Tibial nerve (tissue), 4 donors: ENCODE measurements at regions not wholly inside any gene's neighbourhood (a gene's known extent, or its start where the extent isn't known, plus 50 kb on each side); places are given as distances from the start of the nearest gene placed in this dataset.

ENCODE experiments used
- DNase-seq, 2 donors: peaks; one replicate each; pipeline ENCODE4 v3.0.0-alpha.2; 2019; ENCODE audit warnings: low spot score in 2 of 2
- H3K27ac ChIP-seq, 4 donors: fragments of 200-600 bp; sonication (generic) in 3 of 4; one replicate each; pipeline ENCODE4 v1.5.1; 2017 to 2019; ENCODE audit warnings: mild to moderate bottlenecking in 1 of 4
- H3K27me3 ChIP-seq, 2 donors: fragments of 200-600 bp; sonication (generic) in 1 of 2; one replicate each; pipeline versions ENCODE4 v1.5.1 to v1.6.0; 2017 to 2019
- H3K36me3 ChIP-seq, 3 donors: fragments of 200-600 bp; sonication (generic); one replicate each; pipeline ENCODE4 v1.5.1; 2018 to 2019
- H3K4me1 ChIP-seq, 4 donors: fragments of 200-600 bp; sonication (generic) in 3 of 4; one replicate each; pipeline ENCODE4 v1.5.1; 2017 to 2019
- H3K4me3 ChIP-seq, 4 donors: fragments of 200-600 bp; sonication (generic) in 3 of 4; one replicate each; pipeline ENCODE4 v1.5.1; 2017 to 2019; ENCODE audit warnings: mild to moderate bottlenecking in 1 of 4, moderate library complexity in 1 of 4
- H3K9me3 ChIP-seq, 4 donors: fragments of 200-600 bp; sonication (generic) in 3 of 4; one replicate each; pipeline ENCODE4 v1.5.1; 2017 to 2019
- EP300 ChIP-seq, 2 donors: sonication (generic); formaldehyde crosslinking; IDR thresholded peaks; one replicate each; pipeline ENCODE4 v1.6.1; 2017; ENCODE audit warnings: antibody characterized with exemption in 2 of 2, mild to moderate bottlenecking in 1 of 2
- POLR2A ChIP-seq, 2 donors: fragments of 450-650 bp; IDR thresholded peaks; one replicate each; pipeline ENCODE4 v1.6.1; 2017; ENCODE audit warnings: antibody characterized with exemption in 2 of 2, mild to moderate bottlenecking in 2 of 2, moderate library complexity in 2 of 2
- WGBS, 2 donors: methylation state at CpG; one replicate each; pipeline ENCODE4 v1.1.5; 2018; 5-methylcytosine and 5-hydroxymethylcytosine counted together
- TF ChIP-seq, protein P1 (sequence below), 5 experiments: fragments of 200-600 bp in 3 of 5; fragments of 450-650 bp in 2 of 5; sonication (generic) in 3 of 5; IDR thresholded peaks; one replicate each; pipeline ENCODE4 v1.5.1; 2016 to 2019; ENCODE audit warnings: antibody characterized with exemption in 5 of 5, mild to moderate bottlenecking in 3 of 5, moderate library complexity in 2 of 5

DNA sequence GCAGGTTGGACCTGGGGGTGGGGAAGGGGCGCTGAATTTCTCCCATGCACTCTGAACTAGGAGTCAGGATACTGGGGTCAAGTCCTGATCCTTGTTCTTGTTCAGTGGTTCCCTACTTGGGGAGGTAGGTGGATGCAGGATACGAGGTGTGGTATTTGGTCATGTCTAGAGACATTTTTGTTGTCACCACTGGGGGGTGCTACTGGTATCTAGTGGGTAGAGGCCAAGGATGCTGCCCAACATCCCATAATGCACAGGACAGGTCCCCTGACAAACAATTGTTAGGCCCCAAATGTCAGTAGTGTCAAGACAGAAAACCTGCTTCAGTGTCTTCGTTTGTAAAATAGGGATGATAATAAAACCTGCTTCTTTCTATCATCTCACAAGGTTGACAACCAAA, 259.0 kb upstream of the FOXD3 start:
- H3K27ac ChIP-seq: no peak overlapping the region
- no peak overlapping the region for H3K4me3 ChIP-seq
- TF ChIP-seq POLR2A (IDR thresholded peaks at IDR 0.05): no peak
- TF ChIP-seq EP300 (IDR thresholded peaks at IDR 0.05): no peak
- TF ChIP-seq, protein P1, sequence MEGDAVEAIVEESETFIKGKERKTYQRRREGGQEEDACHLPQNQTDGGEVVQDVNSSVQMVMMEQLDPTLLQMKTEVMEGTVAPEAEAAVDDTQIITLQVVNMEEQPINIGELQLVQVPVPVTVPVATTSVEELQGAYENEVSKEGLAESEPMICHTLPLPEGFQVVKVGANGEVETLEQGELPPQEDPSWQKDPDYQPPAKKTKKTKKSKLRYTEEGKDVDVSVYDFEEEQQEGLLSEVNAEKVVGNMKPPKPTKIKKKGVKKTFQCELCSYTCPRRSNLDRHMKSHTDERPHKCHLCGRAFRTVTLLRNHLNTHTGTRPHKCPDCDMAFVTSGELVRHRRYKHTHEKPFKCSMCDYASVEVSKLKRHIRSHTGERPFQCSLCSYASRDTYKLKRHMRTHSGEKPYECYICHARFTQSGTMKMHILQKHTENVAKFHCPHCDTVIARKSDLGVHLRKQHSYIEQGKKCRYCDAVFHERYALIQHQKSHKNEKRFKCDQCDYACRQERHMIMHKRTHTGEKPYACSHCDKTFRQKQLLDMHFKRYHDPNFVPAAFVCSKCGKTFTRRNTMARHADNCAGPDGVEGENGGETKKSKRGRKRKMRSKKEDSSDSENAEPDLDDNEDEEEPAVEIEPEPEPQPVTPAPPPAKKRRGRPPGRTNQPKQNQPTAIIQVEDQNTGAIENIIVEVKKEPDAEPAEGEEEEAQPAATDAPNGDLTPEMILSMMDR (IDR thresholded peaks at IDR 0.05): no peak
- no peaks in the 10 kb centered on the region for H3K4me1 ChIP-seq
- no peaks in the 10 kb centered on the region for H3K27me3 ChIP-seq
- no peak for DNase-seq
- no peaks in the 10 kb centered on the region for H3K9me3 ChIP-seq
- H3K36me3 ChIP-seq: no peaks in the 10 kb centered on the region
- WGBS, 2 donors: 73 to 76% methylated on average over 3 of the region's 3 CpGs

DNA sequence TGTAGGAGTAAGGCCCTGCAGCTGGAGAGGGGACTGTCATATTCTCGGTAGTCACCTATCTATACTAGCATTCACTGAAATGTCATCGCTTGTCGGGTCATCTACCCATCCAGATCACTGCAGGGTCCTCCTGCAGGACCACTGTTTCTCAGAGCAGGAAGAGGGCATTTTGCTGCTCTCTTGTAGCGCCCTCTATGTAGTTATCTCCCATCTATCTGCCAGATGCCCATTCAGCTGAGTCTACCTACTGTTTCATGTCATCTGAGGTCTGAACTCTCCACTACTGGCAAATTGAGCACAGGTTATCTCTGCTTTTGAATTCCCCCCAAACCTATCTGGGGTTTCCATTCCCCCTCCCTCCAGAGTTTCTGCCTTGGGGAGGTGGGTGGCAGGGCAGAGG, 258.2 kb upstream of the FOXD3 start:
- no peak for TF ChIP-seq POLR2A (IDR thresholded peaks at IDR 0.05)
- no peak for TF ChIP-seq EP300 (IDR thresholded peaks at IDR 0.05)
- TF ChIP-seq, protein P1 (IDR thresholded peaks at IDR 0.05): no peak
- no peaks in the 10 kb centered on the region for H3K4me1 ChIP-seq
- WGBS, 2 donors: 88 to 91% methylated on average over 4 of the region's 4 CpGs
- no peaks in the 10 kb centered on the region for H3K9me3 ChIP-seq
- H3K36me3 ChIP-seq: no peaks in the 10 kb centered on the region
- H3K27me3 ChIP-seq: no peaks in the 10 kb centered on the region
- H3K4me3 ChIP-seq: no peak overlapping the region
- DNase-seq: no peak
- H3K27ac ChIP-seq: no peak overlapping the region

DNA sequence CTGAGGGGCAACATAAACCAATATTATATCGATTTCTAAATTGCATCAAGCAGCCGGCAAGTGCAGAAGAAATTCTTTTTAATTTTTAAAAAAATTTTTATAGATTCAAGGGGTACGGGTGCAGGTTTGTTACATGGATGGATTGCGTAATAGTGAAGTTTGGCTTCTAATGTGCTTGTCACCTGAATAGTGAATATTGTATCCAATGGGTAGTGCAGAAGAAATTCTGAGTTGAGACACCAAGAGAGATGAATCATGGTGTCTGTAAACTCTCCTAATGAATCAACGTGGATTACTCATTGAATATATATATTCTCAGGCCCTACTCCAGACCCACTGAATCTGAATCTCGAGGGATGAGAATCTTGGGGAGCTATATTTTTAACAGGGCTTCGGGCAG, 253.7 kb upstream of the FOXD3 start:
- TF ChIP-seq, protein P1 (IDR thresholded peaks at IDR 0.05): no peak
- TF ChIP-seq EP300 (IDR thresholded peaks at IDR 0.05) (no peak), POLR2A (IDR thresholded peaks at IDR 0.05) (no peak)
- no peak overlapping the region for H3K27ac ChIP-seq
- H3K36me3 ChIP-seq: no peaks in the 10 kb centered on the region
- H3K9me3 ChIP-seq: no peaks in the 10 kb centered on the region
- WGBS, 2 donors: 90 to 94% methylated on average over 7 of the region's 7 CpGs
- H3K4me1 ChIP-seq: peaks cover 0 to 5% (median 0%) of the 10 kb centered on the region in 4 donors
- DNase-seq: no peak
- peaks cover 0 to under 1% of the 10 kb centered on the region in 2 donors for H3K27me3 ChIP-seq
- no peak overlapping the region for H3K4me3 ChIP-seq

DNA sequence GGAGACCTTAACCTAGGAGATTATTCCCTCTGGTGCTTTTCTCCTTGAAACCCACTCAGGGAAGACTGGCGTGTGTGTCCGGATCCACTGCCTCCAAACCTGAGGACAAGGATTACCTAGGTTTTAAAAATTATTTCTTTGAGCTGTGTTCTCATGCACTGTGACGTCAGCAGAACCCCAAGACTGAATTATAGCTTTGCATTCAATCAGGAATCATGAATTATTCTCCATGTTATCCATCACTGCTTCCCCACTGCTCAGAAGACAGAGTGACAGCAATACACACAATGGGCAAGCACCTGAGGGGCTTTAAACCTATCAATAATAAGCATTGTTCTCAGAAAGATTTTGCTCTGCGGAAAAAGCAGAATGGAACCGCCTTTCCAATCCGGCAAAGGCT, 253.2 kb upstream of the FOXD3 start:
- H3K27ac ChIP-seq: no peak overlapping the region

More for the DNA sequence above, 253.2 kb upstream of the FOXD3 start:
- TF ChIP-seq EP300 (IDR thresholded peaks at IDR 0.05) (no peak), POLR2A (IDR thresholded peaks at IDR 0.05) (no peak)
- TF ChIP-seq, protein P1 (IDR thresholded peaks at IDR 0.05): no peak
- Histone ChIP-seq H3K4me3 (no peak overlapping the region), H3K4me1 (peaks cover 0 to 11% (median 0%) of the 10 kb centered on the region in 4 donors), H3K9me3 (no peaks in the 10 kb centered on the region), H3K27me3 (peaks cover 0 to 6% of the 10 kb centered on the region in 2 donors), H3K36me3 (no peaks in the 10 kb centered on the region)
- no peak for DNase-seq
- 87 to 89% methylated on average over 6 of the region's 6 CpGs for WGBS, 2 donors
